GM18507 (cell line): ENCODE measurements at regions not wholly inside any gene's neighbourhood (a gene's known extent, or its start where the extent isn't known, plus 50 kb on each side); places are given as distances from the start of the nearest gene placed in this dataset.
"Not testable (repeated sequence)": the region's sequence is repeated elsewhere in the genome, so short reads cannot be mapped to it uniquely, and the experiment has no call there.

Source experiments
- DNase-seq: peaks from one replicate; pipeline ENCODE4 v3.0.0; 2011; ENCODE audit warnings: low read depth; ENCODE audit not compliant: insufficient read length; ENCODE audit errors: extremely low spot score
- FAIRE-seq: peaks from 2 replicates; lab custom pipeline; 2011; peaks lifted over from hg19 to GRCh38; lab: Jason Lieb, UNC

- DNase-seq (no peak), FAIRE-seq (no peak)
Observed at GRCh38 chr2:103346780-103347179, 584.9 kb downstream of the TMEM182 start.

GRCh38 chr2:103353774-103354173, 591.9 kb downstream of the TMEM182 start:
- no peak for DNase-seq
- no peak for FAIRE-seq

GRCh38 chr2:103355287-103355686, 593.5 kb downstream of the TMEM182 start:
- FAIRE-seq, result no peak
- DNase-seq, result no peak

- DNase-seq, result no peak
- FAIRE-seq, result no peak
Observed at GRCh38 chr2:103361712-103362111, 599.9 kb downstream of the TMEM182 start.

- no peak for FAIRE-seq
- no peak for DNase-seq
Observed at GRCh38 chr2:103363639-103364038, 601.8 kb downstream of the TMEM182 start.

- DNase-seq (no peak), FAIRE-seq (no peak)
Observed at GRCh38 chr2:103364177-103364576, 602.3 kb downstream of the TMEM182 start.

GRCh38 chr2:103365071-103365470, 603.2 kb downstream of the TMEM182 start:
- DNase-seq (no peak), FAIRE-seq (no peak)

- no peak for FAIRE-seq
- DNase-seq, result no peak
Observed at GRCh38 chr2:103367877-103368276, 606.0 kb downstream of the TMEM182 start.

- no peak for FAIRE-seq
- DNase-seq, result no peak
Observed at GRCh38 chr2:103383541-103383940, 621.7 kb downstream of the TMEM182 start.

- FAIRE-seq, result no peak
- no peak for DNase-seq
Observed at GRCh38 chr2:103386872-103387271, 625.0 kb downstream of the TMEM182 start.

- FAIRE-seq, result no peak
- no peak for DNase-seq
Observed at GRCh38 chr2:103387888-103388287, 626.1 kb downstream of the TMEM182 start.

- no peak for FAIRE-seq
Observed at GRCh38 chr2:103396152-103396551, 634.3 kb downstream of the TMEM182 start.

GRCh38 chr2:103401621-103402020, 639.8 kb downstream of the TMEM182 start:
- DNase-seq, result no peak

More at GRCh38 chr2:103396152-103396551, 634.3 kb downstream of the TMEM182 start:
- DNase-seq, result no peak

GRCh38 chr2:103402336-103402735, 640.5 kb downstream of the TMEM182 start:
- FAIRE-seq (no peak), DNase-seq (no peak)

More at GRCh38 chr2:103401621-103402020, 639.8 kb downstream of the TMEM182 start:
- FAIRE-seq, result no peak

- no peak for DNase-seq
- FAIRE-seq, result no peak
Observed at GRCh38 chr2:103402944-103403343, 641.1 kb downstream of the TMEM182 start.

- FAIRE-seq, DNase-seq: not testable (repeated sequence)
Observed at GRCh38 chr2:103403388-103403787, 641.6 kb downstream of the TMEM182 start.

- no peak for DNase-seq
- FAIRE-seq, result no peak
Observed at GRCh38 chr2:103410221-103410620, 648.4 kb downstream of the TMEM182 start.

- DNase-seq, result no peak
- no peak for FAIRE-seq
Observed at GRCh38 chr2:103419506-103419905, 657.7 kb downstream of the TMEM182 start.

GRCh38 chr2:103423100-103423499, 661.3 kb downstream of the TMEM182 start:
- no peak for FAIRE-seq
- no peak for DNase-seq

GRCh38 chr2:103427567-103427966, 665.7 kb downstream of the TMEM182 start:
- FAIRE-seq (no peak), DNase-seq (no peak)

- DNase-seq (no peak), FAIRE-seq (no peak)
Observed at GRCh38 chr2:103430191-103430590, 668.4 kb downstream of the TMEM182 start.

- FAIRE-seq (no peak), DNase-seq (no peak)
Observed at GRCh38 chr2:103435010-103435409, 673.2 kb downstream of the TMEM182 start.
